Endothelial cell of umbilical vein (primary cell): ENCODE measurements at regions not wholly inside any gene's neighbourhood (a gene's known extent, or its start where the extent isn't known, plus 50 kb on each side); places are given as distances from the start of the nearest gene placed in this dataset.

Experiments
- BruUV-seq: library from RNA; stranded (reverse); fragments of 400-500 nt; replicated peaks from 2 replicates; lab custom pipeline; 2021; lab: Mats Ljungman, UMichigan
- CTCF ChIA-PET: fragments of 300-600, 350-600 bp; sonication (Branson Sonifier 250); formaldehyde crosslinking; loops from one replicate; lab custom pipeline; 2021; ENCODE audit warnings: antibody characterized with exemption, inconsistent platforms; lab: Charles Lee
- POLR2A ChIA-PET: fragments of 300-600, 350-600 bp; sonication (Branson Sonifier 250); formaldehyde crosslinking; loops from one replicate; lab custom pipeline; 2021; ENCODE audit warnings: antibody characterized with exemption, inconsistent platforms; lab: Charles Lee
- DNase-seq: peaks from one replicate; pipeline ENCODE4 v3.0.0-alpha.2; 2011; ENCODE audit warnings: low read depth, low spot score
- FAIRE-seq: peaks from 2 replicates; lab custom pipeline; 2011; peaks lifted over from hg19 to GRCh38; lab: Jason Lieb, UNC
- H2AFZ ChIP-seq: 2 replicates; pipeline ENCODE4 v1.6.0; 2012; ENCODE audit warnings: low read depth, low read length, control low read depth, inconsistent platforms
- H3K27ac ChIP-seq: 2 replicates; pipeline ENCODE4 v1.5.1; 2011; ENCODE audit warnings: low read depth, mild to moderate bottlenecking, control low read depth, low read length, moderate library complexity; ENCODE audit not compliant: insufficient read depth
- H3K27me3 ChIP-seq, 2 experiments: 2 replicates each; pipeline versions ENCODE4 v1.6.0 to v1.6.1; 2011; ENCODE audit warnings: low read length in 2 of 2, mixed read lengths in 1 of 2; ENCODE audit not compliant: control insufficient read depth in 2 of 2, insufficient read depth in 2 of 2
- H3K36me3 ChIP-seq, 2 experiments: 2 replicates in 1 of 2; 3 replicates in 1 of 2; pipeline ENCODE4 v1.5.1; 2011; ENCODE audit warnings: low read length in 2 of 2, mild to moderate bottlenecking in 1 of 2, moderate library complexity in 1 of 2; ENCODE audit not compliant: control insufficient read depth in 2 of 2, insufficient read depth in 2 of 2; ENCODE audit errors: extremely low read depth in 1 of 2
- H3K4me1 ChIP-seq: 3 replicates; pipeline ENCODE4 v1.5.1; 2011; ENCODE audit warnings: mild to moderate bottlenecking, low read length; ENCODE audit not compliant: control insufficient read depth, insufficient read depth; ENCODE audit errors: extremely low read depth
- H3K4me2 ChIP-seq: 2 replicates; pipeline ENCODE4 v1.6.1; 2011; ENCODE audit warnings: low read length, control low read depth, mixed read lengths; ENCODE audit not compliant: insufficient read depth
- H3K4me3 ChIP-seq, 3 experiments: fragments of 200-600 bp in 1 of 3; sonication (generic), shearing (Covaris generic) in 1 of 3; replicated peaks in 1 of 3; 2 replicates each; pipeline ENCODE4 v1.5.1; 2011 to 2016; ENCODE audit warnings: control low read depth in 3 of 3, low read length in 3 of 3, mild to moderate bottlenecking in 2 of 3, inconsistent platforms in 1 of 3, low read depth in 1 of 3, moderate library complexity in 1 of 3; ENCODE audit not compliant: insufficient read depth in 1 of 3
- H3K79me2 ChIP-seq: 2 replicates; pipeline ENCODE4 v1.6.0; 2012; ENCODE audit warnings: low read length, inconsistent platforms; ENCODE audit not compliant: control insufficient read depth, insufficient read depth
- H3K9ac ChIP-seq: replicated peaks from 2 replicates; pipeline ENCODE3; 2011; ENCODE audit warnings: low read length, control low read depth; ENCODE audit not compliant: insufficient read depth; ENCODE audit errors: extremely low read depth
- H3K9me1 ChIP-seq: replicated peaks from 3 replicates; pipeline ENCODE4 v1.6.0; 2011; ENCODE audit warnings: mild to moderate bottlenecking, low read length; ENCODE audit not compliant: control insufficient read depth, insufficient read depth; ENCODE audit errors: extremely low read depth
- H3K9me3 ChIP-seq: replicated peaks from 2 replicates; pipeline ENCODE4 v1.5.1; 2012; ENCODE audit warnings: low read length, inconsistent platforms; ENCODE audit not compliant: control insufficient read depth, insufficient read depth
- H4K20me1 ChIP-seq: replicated peaks from 2 replicates; pipeline ENCODE3; 2011; ENCODE audit warnings: mild to moderate bottlenecking, low read length; ENCODE audit not compliant: control insufficient read depth, insufficient read depth; ENCODE audit errors: extremely low read depth
- EZH2 ChIP-seq: IDR thresholded peaks from 2 replicates; pipeline ENCODE4 v1.6.1; 2012; ENCODE audit warnings: borderline replicate concordance, low read depth, mild to moderate bottlenecking, moderate library complexity, low read length, inconsistent platforms; ENCODE audit not compliant: severe bottlenecking
- FOS ChIP-seq: IDR thresholded peaks from 2 replicates; pipeline ENCODE4 v1.6.1; 2011; ENCODE audit warnings: mild to moderate bottlenecking, low read length, moderate library complexity, borderline replicate concordance; ENCODE audit not compliant: insufficient read depth
- GATA2 ChIP-seq: IDR thresholded peaks from 2 replicates; pipeline ENCODE4 v1.7.0; 2011; ENCODE audit warnings: low read depth, mild to moderate bottlenecking, moderate library complexity, mixed read lengths, low read length; ENCODE audit not compliant: insufficient read length, insufficient read depth
- JUN ChIP-seq: IDR thresholded peaks from 2 replicates; pipeline ENCODE4 v1.6.1; 2011; ENCODE audit warnings: borderline replicate concordance, low read depth; ENCODE audit not compliant: insufficient read length, insufficient read depth
- MYC ChIP-seq: IDR thresholded peaks from one replicate; pipeline ENCODE4 v1.6.1; 2011; ENCODE audit warnings: mild to moderate bottlenecking, low read depth, low read length
- POLR2A ChIP-seq: IDR thresholded peaks from 2 replicates; pipeline ENCODE4 v1.6.1; 2012; ENCODE audit warnings: low read depth, mild to moderate bottlenecking, control low read depth, low read length
- POLR2AphosphoS5 ChIP-seq: IDR thresholded peaks from 2 replicates; pipeline ENCODE4 v1.6.1; 2012; ENCODE audit warnings: low read depth, mild to moderate bottlenecking, control low read depth, low read length, moderate library complexity; ENCODE audit not compliant: insufficient read depth
- dilution Hi-C: fragments of 300-500 bp; cut with MboI; formaldehyde crosslinking; loops from one replicate; pipeline ENCODE4 v1.15.0; 2019; ENCODE audit warnings: low sequenced_read_pairs; ENCODE audit not compliant: extremely low pct_ligation_motif_present
- intact Hi-C: fragments of 100-400 bp; cut with micrococcal nuclease; formaldehyde crosslinking; loops from one replicate; pipeline ENCODE4 v1.10.0; 2022
- TF ChIP-seq, protein P1 (sequence below), 2 donors: IDR thresholded peaks; 1 replicate in 1 of 2; 2 replicates in 1 of 2; pipeline ENCODE4 v1.5.1; 2011; ENCODE audit warnings: low read length in 2 of 2, mild to moderate bottlenecking in 2 of 2, moderate library complexity in 2 of 2, control low read depth in 1 of 2, inconsistent platforms in 1 of 2, low read depth in 1 of 2; ENCODE audit not compliant: insufficient read depth in 1 of 2; ENCODE audit errors: extremely low read depth in 1 of 2
- TF ChIP-seq, protein P2 (sequence below): IDR thresholded peaks from 2 replicates; pipeline ENCODE4 v1.6.1; 2011; ENCODE audit not compliant: insufficient read depth, insufficient read length

DNA sequence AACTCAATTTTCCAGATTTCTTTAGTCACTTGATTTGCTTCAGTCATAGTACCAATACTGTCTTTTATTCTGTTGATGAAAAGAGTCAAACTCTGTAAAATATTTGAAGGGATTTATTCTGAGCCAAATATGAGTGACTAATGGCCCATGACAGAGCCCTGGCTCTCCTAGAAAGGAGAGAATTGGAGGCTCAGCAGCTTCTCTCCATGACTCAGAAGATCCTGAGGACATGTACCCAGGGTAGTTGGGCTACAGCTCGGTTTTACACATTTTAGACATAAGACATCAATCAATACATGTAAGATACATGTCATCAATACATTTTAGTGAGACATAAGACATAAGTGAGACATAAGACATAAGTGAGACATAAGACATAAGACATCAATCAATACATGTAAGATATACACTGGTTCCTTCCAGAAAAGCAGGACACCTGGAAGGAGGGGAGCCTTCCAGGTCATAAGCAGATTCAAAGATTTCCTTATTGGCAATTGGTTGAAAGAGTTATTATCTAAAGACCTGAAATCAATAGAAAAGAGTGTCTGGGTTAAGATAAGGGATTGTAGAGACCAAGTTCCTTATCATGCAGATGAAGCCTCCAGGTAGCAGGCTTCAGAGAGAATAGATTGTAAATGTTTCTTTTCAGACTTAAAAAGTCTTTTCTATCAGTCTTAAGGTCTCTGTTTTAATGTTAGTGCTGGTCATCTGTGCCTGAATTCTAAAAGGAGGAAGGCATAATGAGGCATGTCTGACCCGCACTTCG is 179.8 kb upstream of the RFC3 start:
- no peaks in the 10 kb centered on the region for H3K4me1 ChIP-seq
- H2AFZ ChIP-seq, result no peak overlapping the region
- BruUV-seq, result no TSS peak
- H3K9me3 ChIP-seq, result no peaks in the 10 kb centered on the region
- ChIA-PET POLR2A (no interaction called here), CTCF (no interaction called here)
- H3K4me2 ChIP-seq, result no peak overlapping the region
- H3K9me1 ChIP-seq, result no peaks in the 10 kb centered on the region
- no peaks in the 10 kb centered on the region for H3K79me2 ChIP-seq
- intact Hi-C loops, result no loop called here
- no peaks in the 10 kb centered on the region for H4K20me1 ChIP-seq
- FAIRE-seq (no peak), DNase-seq (no peak)
- H3K27ac ChIP-seq, result no peak overlapping the region
- H3K36me3 ChIP-seq, result no peaks in the 10 kb centered on the region
- no peak overlapping the region for H3K4me3 ChIP-seq
- dilution Hi-C loops, result no loop called here
- TF ChIP-seq, protein P1, sequence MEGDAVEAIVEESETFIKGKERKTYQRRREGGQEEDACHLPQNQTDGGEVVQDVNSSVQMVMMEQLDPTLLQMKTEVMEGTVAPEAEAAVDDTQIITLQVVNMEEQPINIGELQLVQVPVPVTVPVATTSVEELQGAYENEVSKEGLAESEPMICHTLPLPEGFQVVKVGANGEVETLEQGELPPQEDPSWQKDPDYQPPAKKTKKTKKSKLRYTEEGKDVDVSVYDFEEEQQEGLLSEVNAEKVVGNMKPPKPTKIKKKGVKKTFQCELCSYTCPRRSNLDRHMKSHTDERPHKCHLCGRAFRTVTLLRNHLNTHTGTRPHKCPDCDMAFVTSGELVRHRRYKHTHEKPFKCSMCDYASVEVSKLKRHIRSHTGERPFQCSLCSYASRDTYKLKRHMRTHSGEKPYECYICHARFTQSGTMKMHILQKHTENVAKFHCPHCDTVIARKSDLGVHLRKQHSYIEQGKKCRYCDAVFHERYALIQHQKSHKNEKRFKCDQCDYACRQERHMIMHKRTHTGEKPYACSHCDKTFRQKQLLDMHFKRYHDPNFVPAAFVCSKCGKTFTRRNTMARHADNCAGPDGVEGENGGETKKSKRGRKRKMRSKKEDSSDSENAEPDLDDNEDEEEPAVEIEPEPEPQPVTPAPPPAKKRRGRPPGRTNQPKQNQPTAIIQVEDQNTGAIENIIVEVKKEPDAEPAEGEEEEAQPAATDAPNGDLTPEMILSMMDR (IDR thresholded peaks at IDR 0.05; ENCODE audit: extremely low read depth in 1 of 2, insufficient read depth in 1 of 2, low read depth in 1 of 2, low read length in 2 of 2), result no peak
- TF ChIP-seq MYC (no peak), GATA2 (no peak), FOS (no peak), POLR2AphosphoS5 (no peak), POLR2A (no peak), JUN (no peak), EZH2 (no peak)
- TF ChIP-seq, protein P2, sequence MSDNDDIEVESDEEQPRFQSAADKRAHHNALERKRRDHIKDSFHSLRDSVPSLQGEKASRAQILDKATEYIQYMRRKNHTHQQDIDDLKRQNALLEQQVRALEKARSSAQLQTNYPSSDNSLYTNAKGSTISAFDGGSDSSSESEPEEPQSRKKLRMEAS, result no peak
- no peaks in the 10 kb centered on the region for H3K27me3 ChIP-seq
- H3K9ac ChIP-seq, result no peak overlapping the region
